Lung (tissue), 11 donors: ENCODE measurements at regions not wholly inside any gene's neighbourhood (a gene's known extent, or its start where the extent isn't known, plus 50 kb on each side); places are given as distances from the start of the nearest gene placed in this dataset.
A peak's percentile ranks its signal among the peaks of the same experiment; 100 is the strongest.

ENCODE experiments used
- ATAC-seq: fragments of 200-7000 bp; cut with Tn5 transposase; one replicate; pipeline ENCODE4 v1.9.1; 2020; ENCODE audit warnings: moderate number of reproducible peaks; ENCODE audit not compliant: insufficient read depth, low FRiP score
- DNase-seq, 3 donors: peaks; one replicate each; pipeline ENCODE4 v3.0.0-alpha.2; 2013 to 2017
- H3K27ac ChIP-seq, 2 donors: one replicate each; pipeline ENCODE4 v1.5.1; 2013; ENCODE audit warnings: mild to moderate bottlenecking in 2 of 2, moderate library complexity in 2 of 2, control low read depth in 1 of 2, inconsistent platforms in 1 of 2, low read depth in 1 of 2, low read length in 1 of 2
- H3K27me3 ChIP-seq, 3 donors: one replicate each; pipeline ENCODE4 v1.5.1; 2013; ENCODE audit warnings: low read length in 2 of 3; ENCODE audit not compliant: control insufficient read depth in 3 of 3, insufficient read depth in 3 of 3
- H3K36me3 ChIP-seq, 4 donors: one replicate each; pipeline ENCODE4 v1.5.1; 2013; ENCODE audit warnings: low read length in 4 of 4, mild to moderate bottlenecking in 1 of 4, moderate library complexity in 1 of 4; ENCODE audit not compliant: control insufficient read depth in 4 of 4, insufficient read depth in 4 of 4
- H3K4me1 ChIP-seq, 5 donors: one replicate each; pipeline ENCODE4 v1.5.1; 2013; ENCODE audit warnings: low read length in 5 of 5, mild to moderate bottlenecking in 2 of 5, moderate library complexity in 1 of 5; ENCODE audit not compliant: control insufficient read depth in 5 of 5, insufficient read depth in 5 of 5
- H3K4me3 ChIP-seq: one replicate; pipeline ENCODE4 v1.5.1; 2013; ENCODE audit warnings: mild to moderate bottlenecking, control low read depth, moderate library complexity
- H3K9ac ChIP-seq, 2 donors: one replicate each; pipeline ENCODE4 v1.5.1; 2013; ENCODE audit warnings: low read length in 2 of 2, control low read depth in 1 of 2; ENCODE audit not compliant: insufficient read depth in 1 of 2
- H3K9me3 ChIP-seq, 4 donors: one replicate each; pipeline ENCODE4 v1.5.1; 2013; ENCODE audit warnings: low read length in 3 of 4, mild to moderate bottlenecking in 1 of 4, moderate library complexity in 1 of 4; ENCODE audit not compliant: control insufficient read depth in 4 of 4, insufficient read depth in 3 of 4
- WGBS, 2 donors: extraction: QIAGEN DNeasy Blood & Tissue Kit; methylation state at CpG; one replicate each; pipeline ENCODE4 v1.1.7; 2013; 5-methylcytosine and 5-hydroxymethylcytosine counted together
- TF ChIP-seq, protein P1 (sequence below): IDR thresholded peaks from 2 replicates; pipeline ENCODE4 v1.5.1; 2012; ENCODE audit warnings: mild to moderate bottlenecking; ENCODE audit errors: control extremely low read depth, extremely low read depth
- donor health status: control.
- donor health status: control.
- donor health status: Bipolar disorder and iron deficiency.
- donor health status: healthy.
- donor health status: DM: yes; HTN: yes; CAD: no.

DNA sequence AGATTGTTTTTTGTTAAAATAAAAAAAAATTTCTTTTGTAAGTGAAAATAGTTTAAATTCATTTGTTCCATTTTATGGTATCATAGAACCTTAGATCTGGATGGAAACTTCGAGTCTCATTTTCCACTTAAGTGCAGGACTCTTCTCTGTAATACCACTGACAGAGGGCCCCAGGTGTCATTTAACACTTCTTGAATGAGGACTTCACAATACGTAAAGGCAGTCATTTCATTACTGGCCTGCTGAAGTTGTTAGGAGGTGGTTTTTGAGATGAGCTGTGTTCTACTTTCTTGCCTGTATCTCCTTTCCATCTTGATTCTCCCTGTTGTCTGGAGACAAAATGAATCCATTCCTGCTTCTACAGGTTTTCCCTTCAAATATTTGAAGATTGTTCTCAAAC lies 455.3 kb downstream of the DMRT2 start:
- Histone ChIP-seq H3K27ac (no peak overlapping the region), H3K9me3 (peaks cover 0 to 2% (median 0%) of the 10 kb centered on the region in 4 donors), H3K4me3 (no peak overlapping the region), H3K9ac (no peak overlapping the region), H3K36me3 (no peaks in the 10 kb centered on the region), H3K27me3 (no peaks in the 10 kb centered on the region), H3K4me1 (no peaks in the 10 kb centered on the region)
- WGBS, 2 donors = 47 to 49% methylated on average over 2 of the region's 2 CpGs
- TF ChIP-seq, protein P1, sequence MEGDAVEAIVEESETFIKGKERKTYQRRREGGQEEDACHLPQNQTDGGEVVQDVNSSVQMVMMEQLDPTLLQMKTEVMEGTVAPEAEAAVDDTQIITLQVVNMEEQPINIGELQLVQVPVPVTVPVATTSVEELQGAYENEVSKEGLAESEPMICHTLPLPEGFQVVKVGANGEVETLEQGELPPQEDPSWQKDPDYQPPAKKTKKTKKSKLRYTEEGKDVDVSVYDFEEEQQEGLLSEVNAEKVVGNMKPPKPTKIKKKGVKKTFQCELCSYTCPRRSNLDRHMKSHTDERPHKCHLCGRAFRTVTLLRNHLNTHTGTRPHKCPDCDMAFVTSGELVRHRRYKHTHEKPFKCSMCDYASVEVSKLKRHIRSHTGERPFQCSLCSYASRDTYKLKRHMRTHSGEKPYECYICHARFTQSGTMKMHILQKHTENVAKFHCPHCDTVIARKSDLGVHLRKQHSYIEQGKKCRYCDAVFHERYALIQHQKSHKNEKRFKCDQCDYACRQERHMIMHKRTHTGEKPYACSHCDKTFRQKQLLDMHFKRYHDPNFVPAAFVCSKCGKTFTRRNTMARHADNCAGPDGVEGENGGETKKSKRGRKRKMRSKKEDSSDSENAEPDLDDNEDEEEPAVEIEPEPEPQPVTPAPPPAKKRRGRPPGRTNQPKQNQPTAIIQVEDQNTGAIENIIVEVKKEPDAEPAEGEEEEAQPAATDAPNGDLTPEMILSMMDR = no peak
- DNase-seq (no peak), ATAC-seq (no peak)

DNA sequence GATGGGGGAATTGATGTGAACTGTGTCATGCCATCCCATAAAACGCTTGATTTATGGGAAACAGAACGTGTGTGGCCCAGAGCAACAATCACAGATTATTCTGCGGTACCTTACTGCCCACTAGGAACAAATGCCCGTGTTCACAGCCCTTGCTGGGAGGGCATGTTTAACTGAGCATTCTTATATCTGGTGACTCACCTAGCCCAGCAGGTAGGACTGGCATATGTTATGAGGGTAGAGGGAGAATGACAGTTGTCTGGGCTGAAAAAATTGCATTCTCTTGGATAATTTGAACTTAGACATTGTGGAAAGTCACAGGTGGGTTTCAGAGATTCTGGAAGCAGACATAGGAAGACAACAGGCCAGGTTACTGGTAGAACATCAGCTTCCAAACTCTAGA lies 460.6 kb downstream of the DMRT2 start:
- Histone ChIP-seq H3K9ac (no peak overlapping the region), H3K27me3 (no peaks in the 10 kb centered on the region), H3K27ac (no peak overlapping the region), H3K36me3 (no peaks in the 10 kb centered on the region), H3K9me3 (no peaks in the 10 kb centered on the region), H3K4me1 (peaks cover 0 to 2% (median 0%) of the 10 kb centered on the region in 5 donors), H3K4me3 (no peak overlapping the region)
- DNase-seq (no peak), ATAC-seq (no peak)
- TF ChIP-seq, protein P1 = no peak
- 67 to 88% methylated on average over 4 of the region's 4 CpGs for WGBS, 2 donors

DNA sequence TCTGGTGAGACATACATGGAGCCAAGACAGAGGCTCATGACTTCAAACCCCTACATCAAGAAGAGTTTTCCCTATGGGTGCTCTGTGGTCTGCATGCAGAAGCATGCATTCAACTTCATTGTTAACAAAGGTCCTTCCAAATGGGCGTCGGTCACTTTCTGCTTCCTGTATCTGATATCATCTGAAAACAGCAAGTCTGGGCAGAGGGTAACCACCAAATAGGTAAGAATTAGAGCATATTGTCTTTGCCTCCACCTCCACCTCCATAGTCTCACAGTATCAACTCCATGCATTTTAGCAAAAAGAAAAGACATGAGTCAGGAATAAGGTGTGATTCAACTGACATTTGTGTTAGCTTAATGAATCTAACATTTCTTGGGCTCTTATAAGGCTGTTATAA lies 462.9 kb downstream of the DMRT2 start:
- Histone ChIP-seq H3K36me3 (no peaks in the 10 kb centered on the region), H3K27ac (no peak overlapping the region), H3K4me3 (no peak overlapping the region), H3K27me3 (no peaks in the 10 kb centered on the region), H3K4me1 (peaks cover 0 to 2% (median 0%) of the 10 kb centered on the region in 5 donors), H3K9ac (no peak overlapping the region), H3K9me3 (no peaks in the 10 kb centered on the region)
- no peak for DNase-seq
- ATAC-seq = no peak
- TF ChIP-seq, protein P1 = no peak
- 84 to 85% methylated on average over 2 of the region's 2 CpGs for WGBS, 2 donors

DNA sequence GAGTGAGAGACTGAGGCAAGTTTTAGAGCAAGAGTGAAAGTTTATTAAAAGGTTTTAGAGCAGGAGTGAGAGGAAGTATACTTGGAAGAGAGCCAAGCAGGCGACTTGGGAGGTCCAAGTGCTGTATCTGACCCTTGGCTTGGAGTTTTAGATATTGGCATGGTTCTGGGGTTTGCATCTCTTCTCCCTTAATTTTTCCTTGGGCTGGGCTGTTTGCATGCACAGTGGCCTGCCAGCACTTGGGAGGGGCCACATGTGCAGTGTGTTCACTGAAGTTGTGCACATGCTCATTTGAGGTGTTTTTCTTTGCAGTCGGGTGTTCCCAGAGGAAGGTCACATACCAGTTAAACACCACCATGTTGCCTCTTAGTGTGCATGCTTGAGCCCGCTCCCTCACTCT lies 464.1 kb downstream of the DMRT2 start:
- no peak overlapping the region for H3K27ac ChIP-seq
- TF ChIP-seq, protein P1 = no peak
- H3K4me1 ChIP-seq = peaks cover 0 to 2% (median 0%) of the 10 kb centered on the region in 5 donors
- ATAC-seq (no peak), DNase-seq (peak; percentile 28 to 84 (median 76))
- no peaks in the 10 kb centered on the region for H3K36me3 ChIP-seq
- H3K27me3 ChIP-seq = no peaks in the 10 kb centered on the region
- no peak overlapping the region for H3K9ac ChIP-seq
- 57 to 68% methylated on average over 3 of the region's 3 CpGs for WGBS, 2 donors
- no peaks in the 10 kb centered on the region for H3K9me3 ChIP-seq
- H3K4me3 ChIP-seq = no peak overlapping the region
